IMR-90 (cell line): ENCODE measurements at regions not wholly inside any gene's neighbourhood (a gene's known extent, or its start where the extent isn't known, plus 50 kb on each side); places are given as distances from the start of the nearest gene placed in this dataset.

ENCODE experiments used
- ATAC-seq: fragments of 200-7000 bp; cut with Tn5 transposase; 2 replicates; pipeline ENCODE4 v1.9.1; 2020; ENCODE audit warnings: low read depth, mild to moderate bottlenecking, moderate library complexity
- BruUV-seq: library from RNA; stranded (reverse); fragments of 400-500 nt; replicated peaks from 2 replicates; lab custom pipeline; 2021; lab: Mats Ljungman, UMichigan
- CTCF ChIA-PET: fragments of 300-600 bp; formaldehyde crosslinking; extraction: SDS; loops from one replicate; lab custom pipeline; 2021; ENCODE audit warnings: antibody characterized with exemption; lab: Yijun Ruan, JAX
- POLR2A ChIA-PET: fragments of 300-600 bp; sonication (Branson Sonifier 250); formaldehyde crosslinking; loops from one replicate; lab custom pipeline; 2022; ENCODE audit warnings: antibody characterized with exemption; ENCODE audit not compliant: unreplicated experiment; lab: Charles Lee
- DNase-seq: peaks from one replicate; pipeline ENCODE4 v3.0.0; 2013
- H2AFZ ChIP-seq: replicated peaks from 2 replicates; pipeline ENCODE3; 2013; ENCODE audit warnings: low read length, mild to moderate bottlenecking; ENCODE audit not compliant: poor library complexity
- H2AK5ac ChIP-seq: 2 replicates; pipeline ENCODE4 v1.6.1; 2013; ENCODE audit warnings: low read depth, low read length, inconsistent platforms
- H2AK9ac ChIP-seq: replicated peaks from 2 replicates; pipeline ENCODE3; 2013; ENCODE audit warnings: mild to moderate bottlenecking, low read depth, low read length, moderate library complexity; ENCODE audit not compliant: poor library complexity
- H2BK120ac ChIP-seq: 2 replicates; pipeline ENCODE4 v1.6.1; 2013; ENCODE audit warnings: low read depth, low read length, inconsistent platforms
- H2BK15ac ChIP-seq: 3 replicates; pipeline ENCODE4 v1.6.1; 2013; ENCODE audit warnings: low read depth, low read length, inconsistent platforms
- H2BK20ac ChIP-seq: 2 replicates; pipeline ENCODE4 v1.6.1; 2013; ENCODE audit warnings: low read depth, mild to moderate bottlenecking, inconsistent platforms, low read length, moderate library complexity
- H2BK5ac ChIP-seq: 2 replicates; pipeline ENCODE4 v1.6.1; 2013; ENCODE audit warnings: mild to moderate bottlenecking, low read depth, low read length, inconsistent platforms; ENCODE audit not compliant: poor library complexity, severe bottlenecking
- H3K14ac ChIP-seq: replicated peaks from 2 replicates; pipeline ENCODE4 v1.6.1; 2013; ENCODE audit warnings: low read depth, low read length, inconsistent platforms
- H3K18ac ChIP-seq: 2 replicates; pipeline ENCODE4 v1.6.1; 2013; ENCODE audit warnings: low read depth, low read length, control low read depth
- H3K23ac ChIP-seq: 2 replicates; pipeline ENCODE4 v1.6.1; 2013; ENCODE audit warnings: low read depth, low read length, inconsistent platforms
- H3K27ac ChIP-seq: 2 replicates; pipeline ENCODE4 v1.5.1; 2013; ENCODE audit warnings: mild to moderate bottlenecking, control low read depth, low read length; ENCODE audit not compliant: insufficient read depth
- H3K27me3 ChIP-seq: 2 replicates; pipeline ENCODE4 v1.6.1; 2013; ENCODE audit warnings: low read length; ENCODE audit not compliant: control insufficient read depth, insufficient read depth
- H3K36me3 ChIP-seq: 2 replicates; pipeline ENCODE4 v1.6.1; 2013; ENCODE audit warnings: low read length, mixed read lengths; ENCODE audit not compliant: control insufficient read depth, insufficient read depth
- H3K4ac ChIP-seq: 2 replicates; pipeline ENCODE4 v1.6.1; 2013; ENCODE audit warnings: low read depth, low read length, inconsistent platforms
- H3K4me1 ChIP-seq: 2 replicates; pipeline ENCODE4 v1.6.1; 2013; ENCODE audit warnings: low read length, mixed read lengths; ENCODE audit not compliant: control insufficient read depth, insufficient read depth
- H3K4me2 ChIP-seq: 2 replicates; pipeline ENCODE4 v1.6.1; 2013; ENCODE audit warnings: low read depth, mild to moderate bottlenecking, control low read depth, low read length, moderate library complexity
- H3K4me3 ChIP-seq: 2 replicates; pipeline ENCODE4 v1.5.1; 2013; ENCODE audit warnings: low read depth, mild to moderate bottlenecking, control low read depth, low read length, moderate library complexity; ENCODE audit not compliant: insufficient read depth
- H3K56ac ChIP-seq: 2 replicates; pipeline ENCODE4 v1.6.1; 2013; ENCODE audit warnings: low read length, inconsistent platforms; ENCODE audit not compliant: insufficient read depth; ENCODE audit errors: extremely low read depth
- H3K79me1 ChIP-seq, 2 experiments: 2 replicates each; pipeline ENCODE4 v1.6.1; 2013; ENCODE audit warnings: low read length in 2 of 2, inconsistent platforms in 1 of 2, low read depth in 1 of 2
- H3K9ac ChIP-seq: 2 replicates; pipeline ENCODE4 v1.6.1; 2013; ENCODE audit warnings: low read depth, low read length, control low read depth
- H3K9me1 ChIP-seq: 2 replicates; pipeline ENCODE4 v1.6.1; 2013; ENCODE audit warnings: low read length, inconsistent platforms; ENCODE audit not compliant: insufficient read depth
- H3K9me3 ChIP-seq: 2 replicates; pipeline ENCODE4 v1.6.1; 2013; ENCODE audit warnings: low read length; ENCODE audit not compliant: control insufficient read depth, insufficient read depth
- H4K20me1 ChIP-seq: 2 replicates; pipeline ENCODE4 v1.6.1; 2013; ENCODE audit warnings: low read length, inconsistent platforms; ENCODE audit not compliant: insufficient read depth
- H4K5ac ChIP-seq: 2 replicates; pipeline ENCODE4 v1.6.1; 2013; ENCODE audit warnings: mild to moderate bottlenecking, low read depth, low read length, control low read depth
- H4K8ac ChIP-seq, 2 experiments: 2 replicates each; pipeline ENCODE4 v1.6.1; 2013; ENCODE audit warnings: low read depth in 2 of 2, low read length in 2 of 2, control low read depth in 1 of 2, inconsistent platforms in 1 of 2
- H4K91ac ChIP-seq: 2 replicates; pipeline ENCODE4 v1.6.1; 2013; ENCODE audit warnings: low read depth, low read length, inconsistent platforms; ENCODE audit not compliant: insufficient read depth
- CEBPB ChIP-seq: IDR thresholded peaks from 2 replicates; pipeline ENCODE4 v1.6.1; 2012; ENCODE audit warnings: low read depth, low read length, improper control_type of control experiment
- WGBS, 2 experiments: methylation state at CpG; one replicate each; pipeline versions ENCODE4 v1.1.5 to v1.1.7; 2013; ENCODE audit warnings: missing lambda C conversion rate in 2 of 2; ENCODE audit not compliant: insufficient read length in 1 of 2; ENCODE audit errors: extremely low coverage in 2 of 2; 5-methylcytosine and 5-hydroxymethylcytosine counted together
- dilution Hi-C: fragments of 300-500 bp; cut with HindIII; formaldehyde crosslinking; loops from one replicate; pipeline ENCODE4 v1.14.3; 2018; ENCODE audit warnings: low sequenced_read_pairs; ENCODE audit not compliant: unreplicated experiment
- in situ Hi-C: fragments of 300-500 bp; cut with MboI; formaldehyde crosslinking; loops from 3 replicates; pipeline ENCODE4 v1.14.3; 2019; ENCODE audit warnings: low sequenced_read_pairs, inconsistent platforms, mixed read lengths
- intact Hi-C: fragments of 100-400 bp; cut with micrococcal nuclease; formaldehyde crosslinking; loops from 2 replicates; pipeline ENCODE4 v1.10.0; 2022
- TF ChIP-seq, protein P1 (sequence below): conservative IDR thresholded peaks from 2 replicates; pipeline ENCODE4 v1.5.1; 2012; ENCODE audit warnings: mild to moderate bottlenecking, low read depth, low read length, improper control_type of control experiment

GRCh38 chr4:79223993-79224776, 101.7 kb downstream of the NAA11 start:
- POLR2A ChIA-PET: no interaction called here
- BruUV-seq: no TSS peak

More at GRCh38 chr4:79223993-79224776, 101.7 kb downstream of the NAA11 start:
- Histone ChIP-seq H3K79me1 (no peaks in the 10 kb centered on the region), H4K8ac (no peak overlapping the region), H3K27me3 (no peaks in the 10 kb centered on the region), H3K4me1 (no peaks in the 10 kb centered on the region), H2BK15ac (no peak overlapping the region), H3K23ac (no peak overlapping the region), H2AK9ac (no peak overlapping the region), H3K4ac (no peak overlapping the region), H2AK5ac (no peak overlapping the region), H4K91ac (no peak overlapping the region), H2AFZ (no peak overlapping the region), H3K56ac (no peak overlapping the region), H4K5ac (no peak overlapping the region), H3K9me3 (no peaks in the 10 kb centered on the region), H3K27ac (no peak overlapping the region), H2BK20ac (no peak overlapping the region), H3K9ac (no peak overlapping the region), H3K4me3 (no peak overlapping the region), H3K9me1 (no peaks in the 10 kb centered on the region), H3K4me2 (no peak overlapping the region), H2BK120ac (no peak overlapping the region), H3K36me3 (no peaks in the 10 kb centered on the region), H4K20me1 (no peaks in the 10 kb centered on the region), H3K18ac (no peak overlapping the region), H3K14ac (no peak overlapping the region), H2BK5ac (no peak overlapping the region)
- CTCF ChIA-PET: no interaction called here
- TF ChIP-seq, protein P1, sequence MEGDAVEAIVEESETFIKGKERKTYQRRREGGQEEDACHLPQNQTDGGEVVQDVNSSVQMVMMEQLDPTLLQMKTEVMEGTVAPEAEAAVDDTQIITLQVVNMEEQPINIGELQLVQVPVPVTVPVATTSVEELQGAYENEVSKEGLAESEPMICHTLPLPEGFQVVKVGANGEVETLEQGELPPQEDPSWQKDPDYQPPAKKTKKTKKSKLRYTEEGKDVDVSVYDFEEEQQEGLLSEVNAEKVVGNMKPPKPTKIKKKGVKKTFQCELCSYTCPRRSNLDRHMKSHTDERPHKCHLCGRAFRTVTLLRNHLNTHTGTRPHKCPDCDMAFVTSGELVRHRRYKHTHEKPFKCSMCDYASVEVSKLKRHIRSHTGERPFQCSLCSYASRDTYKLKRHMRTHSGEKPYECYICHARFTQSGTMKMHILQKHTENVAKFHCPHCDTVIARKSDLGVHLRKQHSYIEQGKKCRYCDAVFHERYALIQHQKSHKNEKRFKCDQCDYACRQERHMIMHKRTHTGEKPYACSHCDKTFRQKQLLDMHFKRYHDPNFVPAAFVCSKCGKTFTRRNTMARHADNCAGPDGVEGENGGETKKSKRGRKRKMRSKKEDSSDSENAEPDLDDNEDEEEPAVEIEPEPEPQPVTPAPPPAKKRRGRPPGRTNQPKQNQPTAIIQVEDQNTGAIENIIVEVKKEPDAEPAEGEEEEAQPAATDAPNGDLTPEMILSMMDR: no peak
- TF ChIP-seq CEBPB: 0 out of 2 replicates have a peak, but pooled peaks have one; percentile 12
- no CpG with 5 or more reads among the region's 5 CpGs for WGBS, 2 experiments
- intact Hi-C loops (no loop called here), dilution Hi-C loops (no loop called here), in situ Hi-C loops (no loop called here)
- DNase-seq: no peak
- ATAC-seq: no peak
